H1 (cell line): ENCODE measurements at regions not wholly inside any gene's neighbourhood (a gene's known extent, or its start where the extent isn't known, plus 50 kb on each side); places are given as distances from the start of the nearest gene placed in this dataset.

Experiments used
- KDM4A ChIP-seq: IDR thresholded peaks from one replicate; pipeline ENCODE4 v1.7.1; 2012; ENCODE audit warnings: low read depth, mild to moderate bottlenecking, moderate library complexity, low read length, inconsistent platforms; ENCODE audit not compliant: severe bottlenecking
- NANOG ChIP-seq: IDR thresholded peaks from 2 replicates; pipeline ENCODE4 v1.6.1; 2011; ENCODE audit warnings: low read length, low read depth, mild to moderate bottlenecking, inconsistent platforms; ENCODE audit not compliant: insufficient read depth, poor library complexity, severe bottlenecking
- SIN3A ChIP-seq, 2 experiments: IDR thresholded peaks in 1 of 2; conservative IDR thresholded peaks in 1 of 2; 2 replicates each; pipeline ENCODE4 v1.6.1; 2011 to 2012; ENCODE audit warnings: low read length in 2 of 2, improper control_type of control experiment in 1 of 2, low read depth in 1 of 2, mild to moderate bottlenecking in 1 of 2

GRCh38 chr1:53392460-53392859 is 64.6 kb upstream of the LRP8 start (continued):
- no peak for TF ChIP-seq KDM4A
- no peak for TF ChIP-seq SIN3A (conservative IDR thresholded peaks at IDR 0.05 in 1 of 2, IDR thresholded peaks at IDR 0.05 in 1 of 2; ENCODE audit: low read depth in 1 of 2, low read length in 2 of 2)
- no peak for TF ChIP-seq NANOG
